WI38 (cell line): ENCODE measurements at regions not wholly inside any gene's neighbourhood (a gene's known extent, or its start where the extent isn't known, plus 50 kb on each side); places are given as distances from the start of the nearest gene placed in this dataset.
"Not testable (repeated sequence)": the region's sequence is repeated elsewhere in the genome, so short reads cannot be mapped to it uniquely, and the experiment has no call there.

Experiments
- H3K4me3 ChIP-seq: 2 replicates; pipeline ENCODE4 v1.5.1; 2011; ENCODE audit warnings: low read depth, mild to moderate bottlenecking, control low read depth, low read length
- TF ChIP-seq, protein P1 (sequence below): IDR thresholded peaks from 2 replicates; pipeline ENCODE4 v1.5.1; 2012; ENCODE audit warnings: low read depth, mild to moderate bottlenecking, control low read depth, low read length

- TF ChIP-seq, protein P1, sequence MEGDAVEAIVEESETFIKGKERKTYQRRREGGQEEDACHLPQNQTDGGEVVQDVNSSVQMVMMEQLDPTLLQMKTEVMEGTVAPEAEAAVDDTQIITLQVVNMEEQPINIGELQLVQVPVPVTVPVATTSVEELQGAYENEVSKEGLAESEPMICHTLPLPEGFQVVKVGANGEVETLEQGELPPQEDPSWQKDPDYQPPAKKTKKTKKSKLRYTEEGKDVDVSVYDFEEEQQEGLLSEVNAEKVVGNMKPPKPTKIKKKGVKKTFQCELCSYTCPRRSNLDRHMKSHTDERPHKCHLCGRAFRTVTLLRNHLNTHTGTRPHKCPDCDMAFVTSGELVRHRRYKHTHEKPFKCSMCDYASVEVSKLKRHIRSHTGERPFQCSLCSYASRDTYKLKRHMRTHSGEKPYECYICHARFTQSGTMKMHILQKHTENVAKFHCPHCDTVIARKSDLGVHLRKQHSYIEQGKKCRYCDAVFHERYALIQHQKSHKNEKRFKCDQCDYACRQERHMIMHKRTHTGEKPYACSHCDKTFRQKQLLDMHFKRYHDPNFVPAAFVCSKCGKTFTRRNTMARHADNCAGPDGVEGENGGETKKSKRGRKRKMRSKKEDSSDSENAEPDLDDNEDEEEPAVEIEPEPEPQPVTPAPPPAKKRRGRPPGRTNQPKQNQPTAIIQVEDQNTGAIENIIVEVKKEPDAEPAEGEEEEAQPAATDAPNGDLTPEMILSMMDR = no peak
- no peak overlapping the region for H3K4me3 ChIP-seq
These were observed 99.9 kb upstream of the SLC24A4 start for GRCh38 chr14:92223025-92223424.

GRCh38 chr14:92224358-92224954, 98.5 kb upstream of the SLC24A4 start:
- no peak overlapping the region for H3K4me3 ChIP-seq

DNA sequence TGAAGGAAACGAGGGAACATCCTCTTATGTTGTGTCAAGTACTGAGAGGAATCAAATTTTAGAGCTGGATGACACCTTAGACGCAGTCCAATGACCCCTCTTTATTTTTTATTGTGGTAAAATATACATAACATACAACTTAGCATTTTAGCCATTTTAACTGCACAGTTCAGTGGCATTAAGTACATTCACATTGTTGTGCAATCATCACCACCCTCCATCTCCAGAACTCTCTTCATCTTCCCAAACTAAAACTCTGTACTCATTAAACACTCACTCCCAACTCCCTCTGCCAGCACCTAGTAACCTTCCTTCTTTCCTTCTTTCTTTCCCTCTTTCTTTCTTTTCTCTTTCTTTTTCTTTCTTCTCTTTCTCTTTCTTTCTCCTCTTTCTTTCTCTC, 97.2 kb upstream of the SLC24A4 start:
- TF ChIP-seq, protein P1 = no peak

More at GRCh38 chr14:92224358-92224954, 98.5 kb upstream of the SLC24A4 start:
- TF ChIP-seq, protein P1 = no peak

DNA sequence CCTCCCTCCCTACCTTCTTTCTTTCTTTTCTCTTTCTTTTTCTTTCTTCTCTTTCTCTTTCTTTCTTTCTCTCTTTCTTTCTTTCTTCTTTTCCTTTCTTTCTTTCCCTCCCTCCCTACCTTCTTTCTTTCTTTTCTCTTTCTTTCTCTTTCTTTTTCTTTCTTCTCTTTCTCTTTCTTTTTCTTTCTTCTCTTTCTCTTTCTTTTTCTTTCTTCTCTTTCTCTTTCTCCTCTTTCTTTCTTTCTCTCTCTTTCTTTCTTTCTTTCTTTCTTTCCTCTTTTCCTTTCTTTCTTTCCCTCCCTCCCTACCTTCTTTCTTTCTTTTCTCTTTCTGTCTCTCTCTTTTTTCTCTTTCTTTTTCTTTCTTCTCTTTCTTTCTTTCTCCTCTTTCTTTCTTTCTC, 96.8 kb upstream of the SLC24A4 start:
- not testable (repeated sequence) for H3K4me3 ChIP-seq

More for the DNA sequence above, 97.2 kb upstream of the SLC24A4 start:
- H3K4me3 ChIP-seq = no peak overlapping the region

DNA sequence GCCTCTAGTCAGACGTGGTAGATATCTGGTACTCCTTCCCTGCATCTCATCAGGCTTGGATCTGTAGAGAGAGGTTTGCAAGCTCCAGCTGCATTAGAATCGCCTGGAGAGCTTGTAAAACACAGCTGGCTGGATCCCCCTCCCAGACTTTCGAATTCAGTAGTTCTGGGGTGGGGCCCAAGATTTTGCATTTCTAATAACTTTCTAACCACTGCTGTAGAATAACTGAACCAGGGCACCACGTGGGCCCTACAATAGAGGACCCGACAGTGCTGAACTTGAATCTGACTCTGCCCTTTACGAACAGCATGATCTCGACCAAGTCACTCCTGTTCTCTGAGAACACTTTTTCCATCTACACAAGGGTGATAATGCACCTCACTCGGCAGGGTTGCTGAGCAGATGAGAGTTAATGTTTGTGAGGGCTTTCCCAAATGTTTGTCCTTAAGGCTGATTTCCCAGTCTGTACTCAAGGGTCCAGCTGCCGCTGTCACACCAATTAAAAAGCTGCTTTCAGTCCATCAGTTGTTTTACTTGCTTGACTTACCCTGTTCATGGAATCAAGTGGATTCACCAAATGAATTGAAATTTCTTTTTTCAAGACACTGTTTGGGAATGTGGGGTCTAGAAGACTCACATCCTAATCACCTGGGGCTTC, 86.6 kb upstream of the SLC24A4 start:
- H3K4me3 ChIP-seq = no peak overlapping the region
- TF ChIP-seq, protein P1 = no peak

- TF ChIP-seq, protein P1 = no peak
- no peak overlapping the region for H3K4me3 ChIP-seq
These were observed 82.3 kb upstream of the SLC24A4 start for GRCh38 chr14:92240658-92241057.

DNA sequence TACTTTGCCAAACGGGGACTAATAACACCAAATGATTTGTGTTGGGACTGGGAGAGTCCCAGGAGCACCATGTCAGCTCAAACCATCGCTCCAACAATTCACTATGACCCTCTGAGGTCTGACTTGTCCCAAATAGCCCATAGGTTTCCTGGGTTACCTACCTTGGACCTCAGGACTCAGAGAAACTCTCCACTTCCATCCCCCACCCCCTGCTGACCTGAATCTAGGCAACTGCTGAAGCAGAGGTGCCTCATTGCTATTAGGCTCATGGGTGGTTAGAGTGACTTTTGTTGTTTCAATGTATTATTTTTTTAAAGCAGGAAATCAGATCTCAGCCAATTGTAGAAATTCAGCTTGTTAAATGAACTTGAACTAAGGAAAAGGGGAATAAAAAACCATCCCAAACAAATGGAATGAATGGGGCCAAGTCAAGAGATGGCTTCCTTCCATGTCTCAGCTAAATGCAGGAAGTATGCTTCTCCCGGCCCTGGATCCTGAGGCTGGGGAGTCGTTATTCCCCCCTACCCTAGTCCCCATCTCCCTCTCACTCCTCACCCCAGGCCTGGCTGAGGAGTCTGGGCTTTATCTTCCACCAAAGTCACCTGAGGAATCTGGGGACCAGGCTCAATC, 80.9 kb upstream of the SLC24A4 start:
- TF ChIP-seq, protein P1 = no peak
- H3K4me3 ChIP-seq = no peak overlapping the region
